SIG-M5 treated with dmso at 0.1 percent for 504 hours (cell line): ENCODE measurements at regions not wholly inside any gene's neighbourhood (a gene's known extent, or its start where the extent isn't known, plus 50 kb on each side); places are given as distances from the start of the nearest gene placed in this dataset.
A peak's percentile ranks its signal among the peaks of the same experiment; 100 is the strongest.
"Not testable (repeated sequence)": the region's sequence is repeated elsewhere in the genome, so short reads cannot be mapped to it uniquely, and the experiment has no call there.

Source experiments
- DNase-seq: peaks from one replicate; lab custom pipeline; 2025; ENCODE audit not compliant: unreplicated experiment; lab: John Stamatoyannopoulos, UW

- no peak for DNase-seq
These were observed 293.6 kb downstream of the PLPP3 start for GRCh38 chr1:56285554-56286402.

- no peak for DNase-seq
These were observed 294.4 kb downstream of the PLPP3 start for GRCh38 chr1:56284928-56285327.

GRCh38 chr1:56278061-56278460, 301.3 kb downstream of the PLPP3 start:
- DNase-seq = no peak

- DNase-seq = no peak
These were observed 310.7 kb downstream of the PLPP3 start for GRCh38 chr1:56268519-56269140.

GRCh38 chr1:56267611-56268010, 311.8 kb downstream of the PLPP3 start:
- no peak for DNase-seq

- no peak for DNase-seq
These were observed 313.0 kb downstream of the PLPP3 start for GRCh38 chr1:56266359-56266758.

GRCh38 chr1:56265216-56265615, 314.1 kb downstream of the PLPP3 start:
- no peak for DNase-seq

- DNase-seq = no peak
These were observed 315.5 kb downstream of the PLPP3 start for GRCh38 chr1:56263908-56264307.

GRCh38 chr1:56258371-56258770, 321.0 kb downstream of the PLPP3 start:
- DNase-seq = no peak

- DNase-seq = no peak
These were observed 321.6 kb downstream of the PLPP3 start for GRCh38 chr1:56257726-56258125.

- DNase-seq = no peak
These were observed 323.0 kb downstream of the PLPP3 start for GRCh38 chr1:56256153-56257000.

GRCh38 chr1:56255516-56256152, 323.7 kb downstream of the PLPP3 start:
- no peak for DNase-seq

- no peak for DNase-seq
These were observed 325.2 kb downstream of the PLPP3 start for GRCh38 chr1:56254130-56254529.

- no peak for DNase-seq
These were observed 328.6 kb downstream of the PLPP3 start for GRCh38 chr1:56250809-56251208.

GRCh38 chr1:56249234-56249633, 330.1 kb downstream of the PLPP3 start:
- peak; percentile 18 for DNase-seq

GRCh38 chr1:56248138-56248537, 331.2 kb downstream of the PLPP3 start:
- DNase-seq = no peak

GRCh38 chr1:56246726-56247125, 332.6 kb downstream of the PLPP3 start:
- DNase-seq = not testable (repeated sequence)

- DNase-seq = no peak
These were observed 339.0 kb downstream of the PLPP3 start for GRCh38 chr1:56240400-56240799.

- no peak for DNase-seq
These were observed 341.8 kb downstream of the PLPP3 start for GRCh38 chr1:56237491-56238064.

GRCh38 chr1:56236688-56237087, 342.7 kb downstream of the PLPP3 start:
- no peak for DNase-seq
